GM23248 (cell line): ENCODE measurements at regions not wholly inside any gene's neighbourhood (a gene's known extent, or its start where the extent isn't known, plus 50 kb on each side); places are given as distances from the start of the nearest gene placed in this dataset.

ENCODE experiments used
- DNase-seq: peaks from one replicate; pipeline ENCODE4 v3.0.0-alpha.2; 2015
- H2AFZ ChIP-seq: fragments of 200-600 bp; sonication (generic); 2 replicates; pipeline ENCODE4 v1.6.1; 2016; ENCODE audit warnings: antibody characterized with exemption
- H3F3A ChIP-seq: fragments of 200-600 bp; sonication (generic); 2 replicates; pipeline ENCODE4 v1.6.1; 2016; ENCODE audit warnings: mild to moderate bottlenecking, antibody characterized with exemption, mixed run types; ENCODE audit not compliant: insufficient read depth
- H3K27ac ChIP-seq: fragments of 200-600 bp; sonication (generic); 2 replicates; pipeline ENCODE4 v1.5.1; 2016; ENCODE audit warnings: mild to moderate bottlenecking
- H3K27me3 ChIP-seq: fragments of 200-600 bp; sonication (generic); replicated peaks from 2 replicates; pipeline ENCODE4 v1.6.1; 2016; ENCODE audit warnings: mild to moderate bottlenecking; ENCODE audit not compliant: insufficient read depth
- H3K36me3 ChIP-seq: fragments of 200-600 bp; sonication (generic); 2 replicates; pipeline ENCODE4 v1.6.1; 2016; ENCODE audit warnings: low read depth, mild to moderate bottlenecking
- H3K4me1 ChIP-seq: fragments of 200-600 bp; sonication (generic); 2 replicates; pipeline ENCODE4 v1.6.1; 2016; ENCODE audit warnings: mild to moderate bottlenecking; ENCODE audit not compliant: insufficient read depth
- H3K4me2 ChIP-seq: fragments of 200-600 bp; sonication (generic); one replicate; pipeline ENCODE4 v1.6.1; 2016; ENCODE audit warnings: mild to moderate bottlenecking; ENCODE audit not compliant: unreplicated experiment
- H3K4me3 ChIP-seq: fragments of 200-600 bp; sonication (generic); 2 replicates; pipeline ENCODE4 v1.5.1; 2016; ENCODE audit warnings: mild to moderate bottlenecking
- H3K79me2 ChIP-seq: fragments of 200-600 bp; sonication (generic); 2 replicates; pipeline ENCODE4 v1.6.1; 2016; ENCODE audit warnings: mild to moderate bottlenecking; ENCODE audit not compliant: insufficient read depth
- H3K9ac ChIP-seq: fragments of 200-600 bp; sonication (generic); 2 replicates; pipeline ENCODE4 v1.6.1; 2016; ENCODE audit warnings: mild to moderate bottlenecking
- H3K9me2 ChIP-seq: fragments of 200-600 bp; sonication (generic); 2 replicates; pipeline ENCODE4 v1.6.1; 2016; ENCODE audit warnings: mixed run types, mild to moderate bottlenecking, moderate library complexity; ENCODE audit not compliant: insufficient read depth
- H3K9me3 ChIP-seq: fragments of 200-600 bp; sonication (generic); one replicate; pipeline ENCODE4 v1.6.1; 2017; ENCODE audit warnings: low read depth
- H4K20me1 ChIP-seq: fragments of 200-600 bp; sonication (generic); 2 replicates; pipeline ENCODE4 v1.6.0; 2016; ENCODE audit not compliant: insufficient read depth
- EZH2 ChIP-seq: fragments of 200-600 bp; sonication (generic); IDR thresholded peaks from 2 replicates; pipeline ENCODE4 v1.6.1; 2018; ENCODE audit warnings: antibody characterized with exemption, mild to moderate bottlenecking; ENCODE audit not compliant: insufficient read depth, poor library complexity, severe bottlenecking
- EZH2phosphoT487 ChIP-seq: fragments of 200-600 bp; sonication (generic); IDR thresholded peaks from 2 replicates; pipeline ENCODE4 v1.6.1; 2018; ENCODE audit warnings: antibody characterized with exemption, moderate library complexity, mild to moderate bottlenecking, low read depth; ENCODE audit not compliant: insufficient read depth
- WGBS, 2 experiments: methylation state at CpG; one replicate each; pipeline ENCODE4 v1.1.6; 2015 to 2017; ENCODE audit warnings: low lambda C conversion rate in 2 of 2, low coverage in 1 of 2; ENCODE audit errors: missing lambda C conversion rate in 2 of 2; 5-methylcytosine and 5-hydroxymethylcytosine counted together
- in situ Hi-C: fragments of 300-500 bp; cut with MboI; formaldehyde crosslinking; loops from 2 replicates; pipeline ENCODE4 v1.15.0; 2020

GRCh38 chr13:33426131-33426530, 140.6 kb upstream of the STARD13 start:
- Histone ChIP-seq H3K4me3 (no peak overlapping the region), H3K4me1 (no peaks in the 10 kb centered on the region), H3K36me3 (no peaks in the 10 kb centered on the region), H3K9ac (no peak overlapping the region), H3F3A (no peaks in the 10 kb centered on the region), H3K9me3 (no peaks in the 10 kb centered on the region), H3K27me3 (no peaks in the 10 kb centered on the region), H2AFZ (no peak overlapping the region), H4K20me1 (no peaks in the 10 kb centered on the region), H3K4me2 (no peak overlapping the region), H3K9me2 (no peaks in the 10 kb centered on the region), H3K27ac (no peak overlapping the region), H3K79me2 (no peaks in the 10 kb centered on the region)
- no peak for DNase-seq
- WGBS, 2 experiments = 88 to 100% methylated on average over 1 of the region's 1 CpG
- in situ Hi-C loops = no loop called here
- no peak for TF ChIP-seq EZH2
- no peak for TF ChIP-seq EZH2phosphoT487

GRCh38 chr13:33433316-33433715, 147.8 kb upstream of the STARD13 start:
- H3K36me3 ChIP-seq = no peaks in the 10 kb centered on the region
- DNase-seq = no peak
- H3F3A ChIP-seq = no peaks in the 10 kb centered on the region
- no peaks in the 10 kb centered on the region for H3K79me2 ChIP-seq
- no peak overlapping the region for H3K4me3 ChIP-seq
- H4K20me1 ChIP-seq = no peaks in the 10 kb centered on the region
- H3K4me1 ChIP-seq = no peaks in the 10 kb centered on the region
- no peaks in the 10 kb centered on the region for H3K9me3 ChIP-seq
- in situ Hi-C loops = no loop called here
- no peaks in the 10 kb centered on the region for H3K27me3 ChIP-seq
- no peak overlapping the region for H3K27ac ChIP-seq
- no peak overlapping the region for H3K9ac ChIP-seq
- no peak for TF ChIP-seq EZH2phosphoT487
- no peak for TF ChIP-seq EZH2
- H3K9me2 ChIP-seq = no peaks in the 10 kb centered on the region
- no peak overlapping the region for H2AFZ ChIP-seq
- no peak overlapping the region for H3K4me2 ChIP-seq
- WGBS, 2 experiments = 95 to 96% methylated on average over 6 of the region's 6 CpGs

- in situ Hi-C loops = no loop called here
- no peak overlapping the region for H3K27ac ChIP-seq
- no peak overlapping the region for H3K4me2 ChIP-seq
- H3K9me3 ChIP-seq = no peaks in the 10 kb centered on the region
- no peaks in the 10 kb centered on the region for H3K9me2 ChIP-seq
- H3K9ac ChIP-seq = no peak overlapping the region
- 54 to 60% methylated on average over 2 of the region's 2 CpGs for WGBS, 2 experiments
- H3K4me3 ChIP-seq = no peak overlapping the region
- H3F3A ChIP-seq = no peaks in the 10 kb centered on the region
- H2AFZ ChIP-seq = no peak overlapping the region
- no peaks in the 10 kb centered on the region for H3K4me1 ChIP-seq
- no peaks in the 10 kb centered on the region for H3K36me3 ChIP-seq
- TF ChIP-seq EZH2phosphoT487 (no peak), EZH2 (no peak)
- no peaks in the 10 kb centered on the region for H3K27me3 ChIP-seq
- no peak for DNase-seq
- no peaks in the 10 kb centered on the region for H3K79me2 ChIP-seq
- H4K20me1 ChIP-seq = no peaks in the 10 kb centered on the region
Measured at GRCh38 chr13:33434676-33435075, 149.1 kb upstream of the STARD13 start.

- H2AFZ ChIP-seq = no peak overlapping the region
- DNase-seq = no peak
- H3K9ac ChIP-seq = no peak overlapping the region
- no peak overlapping the region for H3K27ac ChIP-seq
- H4K20me1 ChIP-seq = no peaks in the 10 kb centered on the region
- no peaks in the 10 kb centered on the region for H3K27me3 ChIP-seq
- 92 to 96% methylated on average over 2 of the region's 2 CpGs for WGBS, 2 experiments
- H3K79me2 ChIP-seq = no peaks in the 10 kb centered on the region
- no peak for TF ChIP-seq EZH2phosphoT487
- no peak for TF ChIP-seq EZH2
- in situ Hi-C loops = no loop called here
- H3F3A ChIP-seq = no peaks in the 10 kb centered on the region
- no peaks in the 10 kb centered on the region for H3K9me2 ChIP-seq
- H3K36me3 ChIP-seq = no peaks in the 10 kb centered on the region
- no peaks in the 10 kb centered on the region for H3K9me3 ChIP-seq
- no peaks in the 10 kb centered on the region for H3K4me1 ChIP-seq
- no peak overlapping the region for H3K4me3 ChIP-seq
- H3K4me2 ChIP-seq = no peak overlapping the region
Measured at GRCh38 chr13:33435207-33435606, 149.7 kb upstream of the STARD13 start.

- H3K9ac ChIP-seq = no peak overlapping the region
- H3K4me3 ChIP-seq = no peak overlapping the region
- in situ Hi-C loops = no loop called here
- no peaks in the 10 kb centered on the region for H3K79me2 ChIP-seq
- no peaks in the 10 kb centered on the region for H3F3A ChIP-seq
- H3K36me3 ChIP-seq = no peaks in the 10 kb centered on the region
- no peak overlapping the region for H2AFZ ChIP-seq
- no peak overlapping the region for H3K4me2 ChIP-seq
- no peak for TF ChIP-seq EZH2
- no peak for TF ChIP-seq EZH2phosphoT487
- no peaks in the 10 kb centered on the region for H3K27me3 ChIP-seq
- H3K27ac ChIP-seq = no peak overlapping the region
- WGBS, 2 experiments = 92 to 95% methylated on average over 2 of the region's 2 CpGs
- H4K20me1 ChIP-seq = no peaks in the 10 kb centered on the region
- H3K9me2 ChIP-seq = no peaks in the 10 kb centered on the region
- H3K9me3 ChIP-seq = no peaks in the 10 kb centered on the region
- H3K4me1 ChIP-seq = no peaks in the 10 kb centered on the region
- DNase-seq = no peak
Measured at GRCh38 chr13:33438918-33439317, 153.4 kb upstream of the STARD13 start.
